ENCODE measurements at regions not wholly inside any gene's neighbourhood (a gene's known extent, or its start where the extent isn't known, plus 50 kb on each side); places are given as distances from the start of the nearest gene placed in this dataset.

- TF ChIP-seq RAD21 (IDR thresholded peaks at IDR 0.05; ENCODE audit: low read depth): no peak
- no peak for TF ChIP-seq CREB1 (IDR thresholded peaks at IDR 0.05; ENCODE audit: low read depth)
- TF ChIP-seq FOXM1 (IDR thresholded peaks at IDR 0.05; ENCODE audit: borderline replicate concordance, low read depth): no peak
- TF ChIP-seq REST (IDR thresholded peaks at IDR 0.05; ENCODE audit: low read depth): no peak
- no peak for TF ChIP-seq EP300 (IDR thresholded peaks at IDR 0.05; ENCODE audit: borderline replicate concordance)
- TF ChIP-seq CEBPB (IDR thresholded peaks at IDR 0.05): no peak
- TF ChIP-seq TAF1 (IDR thresholded peaks at IDR 0.05; ENCODE audit: low read depth): no peak
- no peak for TF ChIP-seq TCF12 (IDR thresholded peaks at IDR 0.05; ENCODE audit: low read depth)
Observed at GRCh38 chr2:150985741-150986140, 275.9 kb downstream of the RBM43 start.
